ENCODE measurements at regions not wholly inside any gene's neighbourhood (a gene's known extent, or its start where the extent isn't known, plus 50 kb on each side); places are given as distances from the start of the nearest gene placed in this dataset.

DNA sequence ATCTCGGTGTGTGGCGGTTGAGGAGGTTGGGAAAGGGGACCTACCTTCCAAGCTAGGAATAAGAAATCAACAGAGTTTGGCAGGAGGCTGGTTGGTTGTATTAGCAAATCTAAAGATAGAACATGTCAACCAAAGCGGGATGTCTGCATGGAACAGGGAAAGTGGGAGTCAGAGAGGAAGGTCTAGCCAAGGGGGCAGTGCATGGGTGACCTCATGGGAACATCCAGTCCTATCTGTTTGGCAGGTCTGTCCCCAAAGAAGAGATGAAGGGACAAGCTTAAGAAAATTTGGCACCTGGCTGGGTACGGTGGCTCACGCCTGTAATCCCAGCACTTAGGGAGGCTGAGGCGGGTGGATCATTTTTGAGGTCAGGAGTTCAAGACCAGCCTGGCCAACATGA lies 118.7 kb upstream of the TSC22D1 start:
- TF ChIP-seq POLR2AphosphoS5 (IDR thresholded peaks at IDR 0.05; ENCODE audit: low read depth, low read length) (no peak), POLR2A (IDR thresholded peaks at IDR 0.05; ENCODE audit: low read depth, low read length) (no peak)
